B cell (primary cell): ENCODE measurements at regions not wholly inside any gene's neighbourhood (a gene's known extent, or its start where the extent isn't known, plus 50 kb on each side); places are given as distances from the start of the nearest gene placed in this dataset.

Experiments
- ATAC-seq: fragments of 200-7000 bp; cut with Tn5 transposase; one replicate; pipeline ENCODE4 v1.10.0; 2021; ENCODE audit warnings: low read depth, mild to moderate bottlenecking, moderate number of reproducible peaks, moderate library complexity
- CTCF ChIA-PET: fragments of 350-600 bp; sonication (Branson Sonifier 250); formaldehyde crosslinking; loops from one replicate; lab custom pipeline; 2021; ENCODE audit warnings: antibody characterized with exemption, inconsistent platforms; lab: Charles Lee
- POLR2A ChIA-PET: fragments of 350-600 bp; sonication (Branson Sonifier 250); formaldehyde crosslinking; loops from one replicate; lab custom pipeline; 2021; ENCODE audit warnings: antibody characterized with exemption; lab: Charles Lee
- DNase-seq: peaks from one replicate; pipeline ENCODE4 v3.0.0; 2013
- H2AFZ ChIP-seq: 2 replicates; pipeline ENCODE4 v1.6.1; 2012; ENCODE audit warnings: mild to moderate bottlenecking, low read depth, low read length; ENCODE audit not compliant: insufficient read depth, poor library complexity, severe bottlenecking
- H3K27ac ChIP-seq, 2 donors: 1 replicate in 1 of 2; 2 replicates in 1 of 2; pipeline ENCODE4 v1.5.1; 2012 to 2013; ENCODE audit warnings: low read length in 2 of 2, mild to moderate bottlenecking in 2 of 2, moderate library complexity in 1 of 2
- H3K27me3 ChIP-seq, 4 experiments: fragments of 200-600 bp in 1 of 4; sonication (generic) in 1 of 4; replicated peaks in 1 of 4; 1 replicate in 2 of 4; 2 replicates in 2 of 4; pipeline versions ENCODE4 v1.6.1 to v1.7.0; 2013 to 2016; ENCODE audit warnings: low read length in 3 of 4, mild to moderate bottlenecking in 2 of 4, mixed read lengths in 1 of 4, moderate library complexity in 1 of 4; ENCODE audit not compliant: insufficient read depth in 4 of 4, control insufficient read depth in 3 of 4; ENCODE audit errors: control extremely low read depth in 1 of 4
- H3K36me3 ChIP-seq, 2 experiments: replicated peaks in 1 of 2; 1 replicate in 1 of 2; 2 replicates in 1 of 2; pipeline versions ENCODE4 v1.6.1 to v1.7.1; 2013; ENCODE audit warnings: low read length in 1 of 2; ENCODE audit not compliant: insufficient read depth in 2 of 2, control insufficient read depth in 1 of 2; ENCODE audit errors: control extremely low read depth in 1 of 2, extremely low read depth in 1 of 2
- H3K4me1 ChIP-seq, 2 donors: fragments of 200-600 bp in 1 of 2; sonication (generic) in 1 of 2; 1 replicate in 1 of 2; 2 replicates in 1 of 2; pipeline versions ENCODE4 v1.5.1 to v1.6.1; 2013 to 2017; ENCODE audit warnings: low read length in 2 of 2; ENCODE audit not compliant: control insufficient read depth in 2 of 2, insufficient read depth in 2 of 2
- H3K4me2 ChIP-seq: replicated peaks from 2 replicates; pipeline ENCODE3; 2012; ENCODE audit warnings: mild to moderate bottlenecking, low read depth, low read length; ENCODE audit not compliant: poor library complexity, severe bottlenecking
- H3K4me3 ChIP-seq, 5 experiments: fragments of 200-600 bp in 1 of 5; sonication (generic) in 1 of 5; 1 replicate in 3 of 5; 2 replicates in 2 of 5; pipeline versions ENCODE4 v1.5.1 to v1.7.0; 2011 to 2016; ENCODE audit warnings: low read length in 4 of 5, mild to moderate bottlenecking in 4 of 5, low read depth in 2 of 5, control low read depth in 1 of 5, moderate library complexity in 1 of 5; ENCODE audit not compliant: insufficient read depth in 1 of 5; ENCODE audit errors: control extremely low read depth in 1 of 5, extremely low read depth in 1 of 5
- H3K79me2 ChIP-seq: fragments of 200-600 bp; sonication (generic); one replicate; pipeline ENCODE4 v1.6.0; 2016; ENCODE audit warnings: low read length; ENCODE audit not compliant: control insufficient read depth, insufficient read depth
- H3K9ac ChIP-seq: fragments of 200-600 bp; sonication (generic); 2 replicates; pipeline ENCODE4 v1.6.1; 2017; ENCODE audit warnings: mild to moderate bottlenecking, low read length, moderate library complexity
- H3K9me3 ChIP-seq, 3 donors: one replicate each; pipeline versions ENCODE4 v1.6.1 to v1.7.1; 2013; ENCODE audit warnings: low read length in 2 of 3; ENCODE audit not compliant: control insufficient read depth in 2 of 3, insufficient read depth in 1 of 3; ENCODE audit errors: control extremely low read depth in 1 of 3
- H4K20me1 ChIP-seq: 2 replicates; pipeline ENCODE4 v1.6.0; 2012; ENCODE audit warnings: mild to moderate bottlenecking, low read length; ENCODE audit not compliant: insufficient read depth, control insufficient read depth, poor library complexity, severe bottlenecking
- H3K27ac Mint-ChIP-seq: one replicate; pipeline ENCODE4 v1.8.0; 2021; ENCODE audit warnings: mixed read lengths
- H3K27me3 Mint-ChIP-seq: one replicate; pipeline ENCODE4 v1.8.0; 2021; ENCODE audit warnings: mixed read lengths
- H3K4me1 Mint-ChIP-seq: one replicate; pipeline ENCODE4 v1.8.0; 2021; ENCODE audit warnings: mixed read lengths
- H3K4me3 Mint-ChIP-seq: one replicate; pipeline ENCODE4 v1.8.0; 2021; ENCODE audit warnings: mixed read lengths
- H3K9me3 Mint-ChIP-seq: one replicate; pipeline ENCODE4 v1.8.0; 2022; ENCODE audit warnings: mixed read lengths; ENCODE audit not compliant: insufficient read depth
- EZH2 ChIP-seq: IDR thresholded peaks from 2 replicates; pipeline ENCODE4 v1.6.1; 2012; ENCODE audit warnings: borderline replicate concordance, low read depth, mild to moderate bottlenecking, moderate library complexity, low read length; ENCODE audit not compliant: insufficient read depth, poor library complexity, severe bottlenecking
- WGBS: methylation state at CpG from one replicate; pipeline ENCODE4 v1.1.5; 2013; ENCODE audit warnings: missing lambda C conversion rate; ENCODE audit not compliant: insufficient coverage; 5-methylcytosine and 5-hydroxymethylcytosine counted together
- intact Hi-C: fragments of 100-400 bp; cut with micrococcal nuclease; formaldehyde crosslinking; loops from one replicate; pipeline ENCODE4 v1.10.0; 2022
- TF ChIP-seq, protein P1 (sequence below): fragments of 200-600 bp; IDR thresholded peaks from one replicate; pipeline ENCODE4 v1.8.0; 2022; ENCODE audit warnings: antibody characterized with exemption, mild to moderate bottlenecking

DNA sequence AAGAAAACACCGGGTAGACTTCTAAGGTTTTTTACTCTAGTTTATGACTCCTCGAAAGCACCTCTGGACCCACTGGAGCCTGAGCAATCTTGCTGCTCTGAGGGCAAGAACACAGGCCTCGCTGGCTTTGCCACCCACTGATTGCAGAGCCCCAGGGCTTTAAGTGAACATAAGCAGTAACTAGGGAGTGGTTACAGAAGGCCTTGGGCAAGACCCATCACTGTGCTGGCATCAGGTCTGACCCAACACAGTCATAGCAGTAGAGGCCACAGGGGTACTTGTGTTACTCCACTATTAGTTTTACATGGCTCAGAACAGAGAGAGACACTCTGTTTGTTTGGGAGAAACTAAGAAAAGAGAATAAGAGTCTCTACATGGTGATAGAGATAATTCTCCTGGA lies 684.5 kb downstream of the FAM181B start:
- Mint-ChIP-seq H3K4me3 (no peak overlapping the region), H3K27ac (no peak overlapping the region), H3K4me1 (no peaks in the 10 kb centered on the region), H3K9me3 (peaks cover 6% of the 10 kb centered on the region), H3K27me3 (no peaks in the 10 kb centered on the region)
- no peaks in the 10 kb centered on the region for H4K20me1 ChIP-seq
- no peak overlapping the region for H3K4me2 ChIP-seq
- no peaks in the 10 kb centered on the region for H3K36me3 ChIP-seq
- peaks cover 0 to 3% (median 0%) of the 10 kb centered on the region in 4 experiments for H3K27me3 ChIP-seq
- no peak overlapping the region for H3K27ac ChIP-seq
- CTCF ChIA-PET: no interaction called here
- no peaks in the 10 kb centered on the region for H3K79me2 ChIP-seq
- intact Hi-C loops: no loop called here
- H3K9ac ChIP-seq: no peak overlapping the region
- no peak overlapping the region for H2AFZ ChIP-seq
- peaks cover 0 to 7% (median 0%) of the 10 kb centered on the region in 3 donors for H3K9me3 ChIP-seq
- WGBS: 90% methylated on average over 3 of the region's 3 CpGs
- H3K4me3 ChIP-seq: no peak overlapping the region
- no peak for DNase-seq
- no peak for ATAC-seq
- POLR2A ChIA-PET: no interaction called here
- TF ChIP-seq EZH2: no peak
- TF ChIP-seq, protein P1, sequence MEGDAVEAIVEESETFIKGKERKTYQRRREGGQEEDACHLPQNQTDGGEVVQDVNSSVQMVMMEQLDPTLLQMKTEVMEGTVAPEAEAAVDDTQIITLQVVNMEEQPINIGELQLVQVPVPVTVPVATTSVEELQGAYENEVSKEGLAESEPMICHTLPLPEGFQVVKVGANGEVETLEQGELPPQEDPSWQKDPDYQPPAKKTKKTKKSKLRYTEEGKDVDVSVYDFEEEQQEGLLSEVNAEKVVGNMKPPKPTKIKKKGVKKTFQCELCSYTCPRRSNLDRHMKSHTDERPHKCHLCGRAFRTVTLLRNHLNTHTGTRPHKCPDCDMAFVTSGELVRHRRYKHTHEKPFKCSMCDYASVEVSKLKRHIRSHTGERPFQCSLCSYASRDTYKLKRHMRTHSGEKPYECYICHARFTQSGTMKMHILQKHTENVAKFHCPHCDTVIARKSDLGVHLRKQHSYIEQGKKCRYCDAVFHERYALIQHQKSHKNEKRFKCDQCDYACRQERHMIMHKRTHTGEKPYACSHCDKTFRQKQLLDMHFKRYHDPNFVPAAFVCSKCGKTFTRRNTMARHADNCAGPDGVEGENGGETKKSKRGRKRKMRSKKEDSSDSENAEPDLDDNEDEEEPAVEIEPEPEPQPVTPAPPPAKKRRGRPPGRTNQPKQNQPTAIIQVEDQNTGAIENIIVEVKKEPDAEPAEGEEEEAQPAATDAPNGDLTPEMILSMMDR: no peak
- no peaks in the 10 kb centered on the region for H3K4me1 ChIP-seq

DNA sequence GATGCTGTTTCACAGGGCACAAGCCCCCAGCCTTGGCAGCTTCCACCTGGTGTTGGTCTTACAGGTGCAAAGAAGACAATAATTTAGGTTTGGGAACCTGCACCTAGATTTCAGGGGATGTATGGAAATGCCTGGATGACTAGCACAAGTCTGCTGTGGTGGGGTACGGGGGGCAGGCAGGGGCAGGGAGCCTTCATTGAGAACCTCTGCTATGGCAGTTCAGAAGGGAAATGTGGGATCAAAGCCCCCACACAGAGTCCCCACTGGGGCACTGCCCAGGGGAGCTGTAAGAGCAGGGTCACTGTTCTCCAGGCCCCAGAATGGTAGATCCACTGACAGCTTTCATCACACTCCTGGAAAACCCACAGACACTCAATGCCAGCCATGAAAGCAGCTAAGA lies 686.5 kb downstream of the FAM181B start:
- DNase-seq: no peak
- CTCF ChIA-PET: no interaction called here
- ATAC-seq: no peak
- Histone ChIP-seq H3K36me3 (no peaks in the 10 kb centered on the region), H3K4me2 (no peak overlapping the region), H3K79me2 (no peaks in the 10 kb centered on the region), H2AFZ (no peak overlapping the region), H3K27me3 (peaks cover 0 to 3% (median 0%) of the 10 kb centered on the region in 4 experiments), H3K9ac (no peak overlapping the region), H3K4me3 (no peak overlapping the region), H4K20me1 (no peaks in the 10 kb centered on the region), H3K4me1 (no peaks in the 10 kb centered on the region), H3K27ac (no peak overlapping the region), H3K9me3 (peaks cover 0 to 7% (median 0%) of the 10 kb centered on the region in 3 donors)
- intact Hi-C loops: no loop called here
- no peak overlapping the region for H3K4me3 Mint-ChIP-seq
- TF ChIP-seq EZH2: no peak
- TF ChIP-seq, protein P1: no peak
- POLR2A ChIA-PET: no interaction called here
- WGBS: 100% methylated on average over 1 of the region's 1 CpG
- H3K4me1 Mint-ChIP-seq: no peaks in the 10 kb centered on the region
- H3K27me3 Mint-ChIP-seq: no peaks in the 10 kb centered on the region
- H3K27ac Mint-ChIP-seq: no peak overlapping the region
- peaks cover 6% of the 10 kb centered on the region for H3K9me3 Mint-ChIP-seq
